Stimulated activated CD8-positive, alpha-beta memory T cell treated with anti-CD3 and anti-CD28 coated beads, Interleukin-2, amount 100 ng/mL, for 48 hours (primary cell): ENCODE measurements at regions not wholly inside any gene's neighbourhood (a gene's known extent, or its start where the extent isn't known, plus 50 kb on each side); places are given as distances from the start of the nearest gene placed in this dataset.
"Not testable (repeated sequence)": the region's sequence is repeated elsewhere in the genome, so short reads cannot be mapped to it uniquely, and the experiment has no call there.

ENCODE experiments used
- DNase-seq, 2 donors: peaks; one replicate each; pipeline ENCODE4 v3.0.0-alpha.2; 2020; ENCODE audit warnings: low read depth in 2 of 2

- no peak for DNase-seq
Measured at GRCh38 chr16:85202631-85203461, 90.6 kb upstream of the CIBAR2 start.

DNA sequence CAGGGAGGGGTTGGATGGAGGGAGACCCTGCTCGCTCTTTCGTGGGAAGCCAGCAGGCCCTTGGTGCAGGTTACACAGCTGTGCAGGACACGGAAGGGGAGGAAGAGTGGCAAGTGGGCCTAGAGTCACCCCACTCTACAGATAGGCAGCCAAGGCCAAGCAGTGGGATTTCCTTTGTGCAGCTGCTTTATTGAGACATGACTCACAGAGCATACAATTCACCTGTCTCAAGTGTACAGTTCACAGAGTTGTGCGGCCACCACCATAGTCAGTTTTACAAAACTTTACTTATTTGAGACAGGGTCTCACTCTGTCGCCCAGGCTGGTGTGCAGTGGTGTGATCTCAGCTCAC is 91.2 kb upstream of the CIBAR2 start:
- DNase-seq = no peak

DNA sequence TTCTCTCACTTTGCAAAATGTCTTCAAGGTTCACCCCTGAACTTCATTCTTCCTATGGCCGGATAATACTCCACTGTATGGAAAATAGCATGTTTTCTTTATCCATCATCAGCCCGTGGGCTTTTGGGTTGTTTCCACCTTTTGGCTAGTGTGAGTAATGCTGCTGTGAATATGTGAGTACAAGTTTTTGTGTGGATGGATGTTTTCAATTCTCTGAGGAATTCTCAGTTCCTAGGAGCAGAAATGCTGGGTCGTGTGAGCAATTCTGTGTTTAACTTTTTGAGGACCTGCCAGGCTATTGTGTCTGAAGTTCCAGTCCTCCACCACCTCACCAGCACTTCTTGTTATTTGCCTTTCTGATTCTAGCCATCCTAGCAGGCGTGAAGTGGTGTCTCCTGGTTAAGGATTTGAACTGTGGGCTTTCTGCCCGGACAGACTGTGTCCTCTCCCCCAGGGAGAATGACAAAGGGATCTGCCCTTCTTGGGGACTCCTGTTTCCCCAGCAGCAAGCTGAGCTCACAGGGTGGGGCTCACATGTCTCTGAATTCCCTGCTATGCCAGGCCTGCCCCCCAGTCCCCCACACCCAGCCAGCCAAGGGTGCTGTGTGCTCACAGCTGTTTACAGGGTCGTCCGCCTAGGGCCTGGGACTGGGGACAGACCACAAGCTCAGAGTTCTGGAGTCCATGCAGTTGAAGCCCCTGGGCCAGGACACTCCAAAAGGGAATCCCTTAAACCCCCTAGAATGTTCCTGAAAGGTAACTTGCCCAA is 92.2 kb upstream of the CIBAR2 start:
- no peak for DNase-seq

DNA sequence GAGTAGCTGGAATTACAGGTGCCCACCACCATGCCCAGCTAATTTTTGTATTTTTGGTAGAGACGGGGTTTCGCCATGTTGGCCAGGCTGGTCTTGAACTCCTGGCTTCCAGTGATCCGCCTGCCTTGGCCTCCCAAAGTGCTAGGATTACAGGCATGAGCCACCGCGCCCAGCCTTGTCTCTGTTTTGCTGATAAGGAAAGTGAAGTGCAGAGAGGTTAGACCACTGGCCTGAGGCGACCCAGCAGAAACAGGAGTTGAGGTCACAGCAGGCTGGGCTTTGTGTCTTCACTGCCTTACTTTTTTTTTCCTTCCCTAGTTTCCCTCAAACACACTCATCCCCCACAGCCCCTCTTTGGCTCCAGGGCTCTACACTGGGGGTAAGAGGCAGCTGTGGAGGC is 93.0 kb upstream of the CIBAR2 start:
- not testable (repeated sequence) for DNase-seq

DNA sequence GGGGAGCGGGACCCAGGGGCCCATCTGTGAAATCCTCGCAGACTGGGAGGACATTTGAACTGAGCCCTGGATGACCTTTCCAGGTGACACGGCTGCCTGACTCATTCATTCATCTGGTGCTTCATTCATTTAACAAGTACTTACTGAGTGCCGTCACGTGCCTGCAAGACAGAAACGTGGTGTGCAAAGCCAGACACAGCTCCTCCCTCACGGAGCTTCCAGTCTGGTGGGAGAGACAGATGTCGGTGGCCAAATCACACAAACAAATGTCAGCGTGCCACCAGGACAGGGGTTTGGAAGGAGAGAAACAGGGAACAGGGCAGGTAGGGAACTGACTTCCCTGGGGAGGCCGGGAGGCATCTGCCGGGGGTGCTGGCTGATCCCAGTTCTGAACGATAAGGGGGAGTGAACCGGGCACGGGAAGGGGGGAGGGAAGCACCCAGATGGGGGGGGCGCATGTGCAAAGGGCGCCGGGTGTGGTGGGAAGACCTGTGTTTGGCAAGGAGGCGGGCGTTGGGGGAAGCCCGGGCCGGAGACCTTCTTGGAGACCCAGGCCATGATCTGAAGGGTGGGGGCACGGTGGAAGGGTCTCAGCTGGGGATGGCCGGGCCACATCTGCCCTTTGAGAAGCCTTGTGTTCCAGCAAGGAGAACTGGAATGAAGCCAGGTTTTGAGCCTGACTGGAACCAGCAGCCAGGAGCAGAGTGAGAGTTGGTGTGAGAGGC is 93.6 kb upstream of the CIBAR2 start:
- DNase-seq = no peak

DNA sequence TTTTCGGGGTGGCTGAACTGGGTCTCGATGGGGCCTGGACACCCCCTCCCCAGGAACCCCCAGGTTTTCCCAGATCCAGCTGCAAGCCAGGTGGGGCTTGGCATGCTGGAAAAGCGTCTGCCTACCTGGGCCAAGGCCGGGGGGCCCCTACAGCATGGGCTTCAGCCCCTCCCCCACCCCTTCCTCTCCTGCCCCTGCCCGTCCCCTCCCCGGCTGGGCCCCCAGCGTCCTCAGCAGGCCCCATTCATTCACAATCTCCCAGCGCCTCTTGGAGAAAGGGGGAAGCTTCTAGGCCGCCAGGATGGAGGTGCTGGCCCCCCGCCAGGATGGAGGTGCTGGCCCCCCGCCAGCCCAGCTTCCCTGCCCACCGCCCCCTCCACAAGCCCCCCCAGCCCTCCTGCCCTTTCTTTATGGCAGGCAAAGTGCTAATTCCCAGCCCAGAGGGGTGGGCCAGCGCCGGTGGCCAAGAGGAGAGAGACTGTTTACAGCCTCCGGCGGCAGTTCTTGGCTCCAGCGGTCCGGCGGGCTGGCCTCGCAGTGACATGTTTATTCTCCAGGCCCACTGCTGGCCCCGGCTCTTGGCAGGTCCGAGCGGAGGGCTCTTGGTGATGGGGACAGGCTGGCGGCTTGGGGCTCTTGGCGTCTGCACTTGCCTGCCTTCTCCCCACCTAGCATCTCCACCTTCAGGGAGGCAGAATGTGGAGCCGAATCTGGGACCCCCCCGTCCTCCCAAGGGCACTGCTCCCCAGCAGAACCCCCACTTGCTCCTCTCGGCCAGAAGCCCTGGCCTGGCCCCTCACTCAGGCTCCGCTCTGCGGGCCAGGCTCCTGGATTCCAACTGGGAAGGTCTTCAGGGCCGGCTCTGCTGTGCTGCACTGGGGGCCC is 94.4 kb upstream of the CIBAR2 start:
- no peak for DNase-seq

DNA sequence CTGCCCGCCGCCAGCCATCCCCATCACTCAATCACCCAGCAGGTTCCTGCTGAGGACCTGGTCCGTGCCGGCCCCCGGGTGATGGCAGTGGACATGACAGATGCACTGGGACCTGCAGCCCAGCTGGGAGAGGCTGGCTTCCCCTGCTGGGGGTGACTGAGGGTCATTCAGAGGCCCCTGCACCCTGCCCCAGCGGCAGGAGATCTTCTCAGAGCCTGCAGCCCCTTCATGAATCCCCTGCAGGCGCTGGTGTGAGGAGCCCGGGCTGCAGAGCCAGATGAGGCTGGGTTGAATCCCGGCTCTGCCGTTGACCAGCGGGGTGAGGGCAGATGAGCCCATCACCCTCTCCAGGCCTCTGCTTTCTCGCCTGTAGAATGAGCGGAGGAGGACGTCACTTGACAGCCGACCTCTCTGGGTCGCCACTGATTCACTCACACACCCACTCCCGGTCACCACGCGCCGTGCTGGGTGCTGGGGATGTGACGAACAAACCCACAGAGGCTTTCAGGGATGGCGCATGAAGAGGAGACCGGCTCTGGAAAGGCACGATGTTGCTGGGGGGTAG is 95.2 kb upstream of the CIBAR2 start:
- DNase-seq = no peak

DNA sequence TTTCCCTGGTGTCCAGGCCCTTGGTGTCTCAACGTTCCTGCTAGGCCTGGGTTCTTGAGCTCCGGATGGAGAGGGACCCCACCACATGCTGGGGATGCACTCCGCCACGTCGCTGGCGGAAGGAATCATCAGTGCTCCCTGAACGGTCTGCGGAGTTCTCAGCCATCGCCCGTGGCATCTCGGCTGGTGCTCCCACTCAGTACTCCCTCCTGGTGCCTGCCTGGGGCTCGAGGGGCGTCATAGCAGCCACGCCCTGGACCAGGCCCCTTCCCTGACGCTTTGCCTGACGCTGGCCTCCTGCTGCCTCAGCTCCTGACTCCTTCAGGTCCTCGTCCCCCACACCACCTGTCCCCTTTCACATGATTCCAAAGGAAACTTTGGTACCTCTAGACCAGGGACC is 95.9 kb upstream of the CIBAR2 start:
- DNase-seq = no peak

DNA sequence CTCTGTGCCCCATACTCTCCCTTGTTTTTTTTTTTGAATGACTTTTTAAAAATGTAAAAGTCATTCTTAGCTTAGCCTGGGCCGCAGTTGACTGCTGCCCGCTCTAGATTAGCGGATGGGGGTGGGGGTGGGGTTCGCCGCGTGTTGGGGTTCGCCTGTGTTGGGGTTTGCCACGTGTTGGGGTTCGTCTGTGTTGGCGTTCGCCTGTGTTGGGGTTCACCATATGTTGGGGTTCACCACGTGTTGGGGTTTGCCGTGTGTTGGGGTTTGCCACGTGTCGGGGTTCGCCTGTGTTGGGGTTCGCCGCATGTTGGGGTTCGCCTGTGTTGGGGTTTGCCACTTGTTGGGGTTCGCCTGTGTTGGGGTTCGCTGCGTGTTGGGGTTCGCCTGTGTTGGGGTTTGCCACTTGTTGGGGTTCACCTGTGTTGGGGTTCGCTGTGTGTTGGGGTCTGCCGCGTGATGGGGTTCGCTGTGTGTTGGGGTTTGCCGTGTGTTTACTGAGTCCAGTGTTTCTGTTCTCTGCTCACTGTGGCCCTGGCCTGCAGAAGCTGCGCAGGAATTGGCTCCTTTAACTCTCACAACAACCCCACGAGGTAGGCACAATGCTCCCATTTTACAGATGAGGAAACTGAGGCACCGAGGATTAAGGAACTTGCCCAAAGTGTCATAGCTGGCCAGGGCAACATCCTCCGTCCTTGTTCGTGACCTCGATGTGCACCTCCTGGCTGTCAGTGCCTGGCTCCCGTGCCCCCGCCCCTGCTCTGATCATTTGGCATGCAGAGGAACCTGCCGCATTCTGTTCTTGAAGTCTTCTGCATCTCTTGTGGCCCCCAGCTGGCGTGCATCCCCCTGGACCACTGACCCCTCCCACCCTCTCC is 96.6 kb upstream of the CIBAR2 start:
- DNase-seq = no peak

GRCh38 chr16:85209526-85210121 is 97.4 kb upstream of the CIBAR2 start:
- DNase-seq = no peak

DNA sequence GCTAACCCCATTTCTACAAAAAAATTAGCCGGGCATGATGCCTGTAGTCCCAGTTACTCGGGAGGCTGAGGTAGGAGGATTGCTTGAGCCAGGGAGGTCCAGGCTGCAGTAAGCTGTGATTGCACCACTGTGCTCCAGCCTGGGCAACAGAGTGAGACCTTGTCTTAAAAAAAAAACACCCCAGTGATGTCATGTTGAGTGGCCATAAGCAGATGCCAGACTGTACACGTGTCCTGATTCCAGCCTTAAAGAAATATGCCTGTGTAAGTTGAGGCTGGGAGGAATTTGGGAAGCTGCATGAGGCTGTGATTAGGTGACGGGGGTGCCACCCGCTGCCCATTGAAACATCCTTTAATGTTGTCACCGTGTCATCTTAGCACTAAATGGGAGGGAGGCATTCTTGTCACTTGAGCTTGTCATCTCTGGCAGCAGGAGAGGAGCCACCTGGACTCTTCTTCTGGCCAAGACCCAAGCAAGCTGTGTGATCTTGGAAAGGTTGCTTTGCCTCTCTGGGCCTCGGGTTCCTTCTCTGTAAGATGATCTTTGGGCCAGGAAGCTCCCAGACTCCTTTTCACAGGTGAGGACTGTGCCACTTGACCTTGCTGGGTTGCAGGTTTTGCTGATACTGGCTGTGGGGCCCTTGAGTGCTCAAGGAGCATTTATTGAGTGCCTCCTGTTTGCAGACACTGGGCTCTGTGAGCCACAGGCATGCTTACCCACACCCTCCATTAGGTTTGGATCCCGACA is 98.3 kb upstream of the CIBAR2 start:
- no peak for DNase-seq

- DNase-seq = no peak
Measured at GRCh38 chr16:85211271-85211801, 99.1 kb upstream of the CIBAR2 start.

- DNase-seq = no peak
Measured at GRCh38 chr16:85213926-85214675, 101.8 kb upstream of the CIBAR2 start.

DNA sequence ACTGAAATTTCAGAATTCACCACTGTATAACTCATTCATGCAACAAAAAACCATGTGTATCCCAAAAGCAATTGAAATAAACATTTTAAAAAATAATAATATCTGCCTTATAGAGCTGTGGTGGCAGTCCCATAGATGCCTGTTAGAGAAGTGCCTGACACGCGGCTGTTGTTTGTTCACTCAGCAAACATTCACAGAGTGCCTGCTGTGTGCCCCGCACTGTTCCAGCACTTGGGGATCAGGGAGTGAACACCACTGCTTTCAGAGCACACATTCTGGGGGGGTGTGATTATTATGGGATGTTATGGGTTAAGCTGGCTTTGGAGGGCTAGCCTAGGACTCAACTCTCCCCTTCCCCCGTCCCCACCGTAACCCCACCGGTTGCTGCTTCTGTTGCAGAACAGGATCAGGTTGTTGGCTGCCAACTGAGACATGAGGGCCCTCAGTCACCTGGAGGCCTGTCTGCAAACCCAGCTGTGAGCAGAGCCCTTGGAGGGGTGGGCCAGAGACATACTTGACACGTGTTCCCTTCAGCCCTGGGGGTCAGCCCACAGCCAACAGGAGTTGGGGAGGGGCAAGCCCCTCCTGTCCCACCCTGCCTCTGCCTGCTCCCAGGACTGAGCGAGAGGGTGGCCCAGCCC is 103.3 kb upstream of the CIBAR2 start:
- no peak for DNase-seq

DNA sequence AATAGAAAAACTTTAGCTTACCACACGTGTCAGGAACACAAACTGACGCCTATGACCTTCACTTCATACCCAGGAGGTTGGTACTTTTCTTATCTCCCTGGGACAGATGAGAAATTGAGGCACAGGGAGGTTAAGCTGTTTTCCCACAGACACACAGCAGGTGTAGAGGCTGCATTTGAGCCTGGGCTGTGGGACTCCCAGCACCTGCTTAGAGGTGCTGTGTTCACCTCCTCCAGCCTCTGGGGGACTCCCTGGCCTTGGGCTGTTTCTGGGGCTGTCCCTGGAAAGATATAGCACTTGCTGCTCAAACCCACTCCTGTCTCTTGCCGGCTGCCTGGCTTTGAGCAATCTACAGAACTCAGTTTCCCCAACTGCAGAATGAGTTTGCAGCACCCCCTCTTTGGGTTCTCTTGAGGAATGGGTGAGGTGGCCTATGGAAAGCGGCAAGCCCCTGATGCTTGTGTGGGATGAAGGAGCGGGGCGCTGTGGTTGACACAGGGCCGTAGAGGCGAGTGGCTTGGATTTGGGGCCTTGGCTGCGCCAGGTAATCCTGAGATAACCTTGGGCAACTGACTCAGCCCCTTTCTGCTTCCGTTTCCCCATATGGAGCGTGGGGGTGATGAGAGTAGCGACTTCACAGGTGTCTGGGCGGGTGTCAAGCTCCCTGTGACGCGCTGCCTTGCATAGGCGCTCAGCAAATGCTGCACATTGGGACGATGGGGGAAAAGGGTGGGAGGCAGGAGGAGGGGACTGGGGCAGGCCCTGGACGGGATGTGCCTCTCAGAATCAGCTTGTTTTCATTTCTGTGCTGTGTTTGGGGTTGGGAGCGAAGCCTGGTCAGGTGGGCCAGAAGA is 104.5 kb upstream of the CIBAR2 start:
- DNase-seq = no peak

DNA sequence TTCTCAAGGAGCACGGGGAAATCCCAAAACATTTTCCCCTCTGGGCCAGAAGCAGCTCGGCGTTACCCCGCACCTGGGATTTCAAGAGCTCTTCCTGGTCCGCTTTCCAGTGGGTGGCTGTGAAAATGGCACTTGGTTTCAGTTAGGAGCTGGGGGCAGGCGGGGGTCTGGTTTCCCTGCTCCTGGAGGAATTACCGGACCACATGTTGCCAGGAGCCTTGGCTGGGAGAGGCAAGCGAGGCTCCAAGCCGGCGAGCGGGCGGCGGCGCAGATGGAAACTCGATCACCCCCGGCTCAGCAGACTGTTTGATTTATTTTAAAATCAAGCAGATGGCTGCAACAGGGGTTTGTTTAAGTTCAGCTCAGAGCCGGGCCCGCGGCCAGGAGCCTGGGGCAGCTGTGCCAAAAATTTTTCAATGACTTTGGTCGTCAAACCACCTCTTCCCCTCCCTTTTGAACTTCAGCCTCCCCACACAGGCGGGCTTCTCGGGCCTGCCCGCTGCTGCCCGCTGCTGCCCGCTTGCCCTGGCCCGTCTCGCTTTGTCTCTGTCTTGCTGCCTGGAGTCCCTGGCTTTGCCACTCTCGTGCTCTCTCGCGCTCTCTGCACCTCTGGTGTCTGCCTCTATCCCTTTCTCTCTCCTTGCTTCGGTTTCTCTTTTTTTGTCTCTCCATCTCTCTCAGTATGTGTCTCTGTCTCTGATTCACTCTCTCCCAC is 108.0 kb upstream of the CIBAR2 start:
- DNase-seq = no peak
